ENCODE measurements at regions not wholly inside any gene's neighbourhood (a gene's known extent, or its start where the extent isn't known, plus 50 kb on each side); places are given as distances from the start of the nearest gene placed in this dataset.
A peak's percentile ranks its signal among the peaks of the same experiment; 100 is the strongest.

DNA sequence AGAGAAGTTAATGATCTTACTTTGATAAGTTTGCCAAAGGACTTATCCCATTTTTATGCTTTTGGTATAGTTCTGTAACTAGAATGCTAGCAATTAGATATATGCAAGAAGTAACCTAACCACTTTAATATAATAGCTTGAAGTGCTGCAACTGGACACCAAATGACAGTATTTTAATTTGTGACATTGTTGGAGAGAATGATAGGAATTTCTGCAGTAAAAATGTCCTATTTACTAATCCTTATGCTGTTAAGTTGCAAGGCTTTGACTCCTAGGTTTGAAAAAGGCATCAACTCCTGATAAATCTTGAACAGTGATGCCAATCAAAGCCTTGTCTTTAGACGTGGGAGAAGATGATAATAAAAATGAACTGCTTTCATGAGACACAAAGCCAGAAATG, 726.0 kb upstream of the GJE1 start:
- ATAC-seq (ENCODE audit: low FRiP score) (no peak), DNase-seq (ENCODE audit: low spot score) (no peak)
- TF ChIP-seq, protein P1, sequence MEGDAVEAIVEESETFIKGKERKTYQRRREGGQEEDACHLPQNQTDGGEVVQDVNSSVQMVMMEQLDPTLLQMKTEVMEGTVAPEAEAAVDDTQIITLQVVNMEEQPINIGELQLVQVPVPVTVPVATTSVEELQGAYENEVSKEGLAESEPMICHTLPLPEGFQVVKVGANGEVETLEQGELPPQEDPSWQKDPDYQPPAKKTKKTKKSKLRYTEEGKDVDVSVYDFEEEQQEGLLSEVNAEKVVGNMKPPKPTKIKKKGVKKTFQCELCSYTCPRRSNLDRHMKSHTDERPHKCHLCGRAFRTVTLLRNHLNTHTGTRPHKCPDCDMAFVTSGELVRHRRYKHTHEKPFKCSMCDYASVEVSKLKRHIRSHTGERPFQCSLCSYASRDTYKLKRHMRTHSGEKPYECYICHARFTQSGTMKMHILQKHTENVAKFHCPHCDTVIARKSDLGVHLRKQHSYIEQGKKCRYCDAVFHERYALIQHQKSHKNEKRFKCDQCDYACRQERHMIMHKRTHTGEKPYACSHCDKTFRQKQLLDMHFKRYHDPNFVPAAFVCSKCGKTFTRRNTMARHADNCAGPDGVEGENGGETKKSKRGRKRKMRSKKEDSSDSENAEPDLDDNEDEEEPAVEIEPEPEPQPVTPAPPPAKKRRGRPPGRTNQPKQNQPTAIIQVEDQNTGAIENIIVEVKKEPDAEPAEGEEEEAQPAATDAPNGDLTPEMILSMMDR (IDR thresholded peaks at IDR 0.05) = no peak

DNA sequence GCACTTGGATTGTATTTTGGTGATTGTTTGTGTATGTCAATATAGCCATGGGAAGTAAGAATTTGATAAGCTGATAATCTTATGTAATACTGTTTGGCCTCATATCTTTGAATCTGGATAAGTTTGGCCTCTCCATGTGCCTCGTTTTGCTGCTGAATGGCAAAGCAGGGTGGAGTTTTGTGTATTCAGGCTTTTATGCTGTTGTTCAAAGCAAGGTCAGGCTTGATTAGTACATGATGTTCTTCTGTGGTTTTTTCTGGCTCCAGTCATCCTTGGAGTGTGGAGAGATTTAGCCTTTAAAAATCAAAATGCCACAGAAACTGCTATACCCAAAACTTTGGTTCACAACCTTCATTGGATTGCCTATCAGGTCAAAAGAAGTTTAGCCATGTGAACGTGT, 728.9 kb upstream of the GJE1 start:
- no peak for DNase-seq (ENCODE audit: low spot score)
- TF ChIP-seq, protein P1 (IDR thresholded peaks at IDR 0.05) = no peak

DNA sequence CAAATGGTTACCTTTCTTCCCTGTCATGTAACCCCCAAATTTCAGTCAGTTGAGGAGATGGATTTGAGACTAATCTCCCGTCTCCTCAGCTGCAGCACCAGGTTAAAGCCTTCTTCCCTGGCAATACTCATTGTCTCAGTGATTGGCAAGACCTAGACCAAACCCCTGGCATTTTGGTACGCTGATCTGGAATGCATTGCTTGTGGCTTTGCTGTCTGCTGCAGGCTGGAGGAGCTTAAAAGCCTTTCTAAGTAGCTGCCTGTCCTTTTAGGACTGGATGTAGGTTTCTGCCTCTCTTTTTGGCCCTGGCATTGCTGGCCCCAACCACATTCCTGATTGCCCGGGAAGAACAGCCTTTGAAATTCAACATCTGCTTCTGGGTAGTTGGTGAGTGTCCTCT, 729.6 kb upstream of the GJE1 start:
- no peak for ATAC-seq (ENCODE audit: low FRiP score)
- DNase-seq (ENCODE audit: low spot score) = no peak
- TF ChIP-seq, protein P1 (IDR thresholded peaks at IDR 0.05) = no peak

More for the DNA sequence above, 728.9 kb upstream of the GJE1 start:
- ATAC-seq (ENCODE audit: low FRiP score) = no peak

DNA sequence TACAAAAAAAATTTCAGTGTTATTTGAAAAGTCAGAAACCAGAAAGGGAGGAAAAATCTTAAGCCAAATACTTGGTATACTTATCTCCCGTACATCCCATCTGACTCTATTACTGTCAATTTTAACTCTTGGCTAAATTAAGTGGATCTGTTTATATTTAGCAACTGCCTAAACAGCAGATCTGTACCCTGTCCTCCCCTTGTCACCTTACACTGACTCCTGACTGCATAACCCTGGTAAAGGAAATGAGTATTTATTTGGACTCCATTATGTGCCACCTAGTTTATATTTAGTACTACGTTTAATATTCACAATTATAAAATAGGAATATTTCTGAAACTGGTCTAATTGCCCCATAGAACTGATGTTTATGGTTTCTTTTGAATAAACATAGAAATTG, 730.2 kb upstream of the GJE1 start:
- DNase-seq (ENCODE audit: low spot score) (no peak), ATAC-seq (ENCODE audit: low FRiP score) (no peak)
- TF ChIP-seq, protein P1 (IDR thresholded peaks at IDR 0.05) = no peak

DNA sequence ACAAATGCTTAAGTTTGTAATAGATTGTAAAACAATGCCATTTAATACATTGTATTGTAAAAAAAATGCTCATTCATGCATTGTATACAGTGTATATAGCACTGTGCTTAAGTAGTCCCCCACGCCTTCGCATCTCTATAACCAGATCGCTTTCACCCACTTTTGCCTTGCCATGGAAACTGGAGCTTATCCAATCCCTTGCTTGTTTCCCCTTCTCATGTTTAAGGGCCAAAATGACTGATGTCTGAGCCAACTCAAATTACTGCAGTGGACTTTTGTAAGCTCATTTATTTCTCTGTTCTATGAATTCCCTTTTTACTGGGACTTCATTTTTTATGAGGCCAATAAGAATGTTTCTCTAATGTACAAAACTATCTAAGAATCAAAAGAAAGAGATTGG, 730.9 kb upstream of the GJE1 start:
- TF ChIP-seq, protein P1 (IDR thresholded peaks at IDR 0.05) = no peak
- no peak for ATAC-seq (ENCODE audit: low FRiP score)
- no peak for DNase-seq (ENCODE audit: low spot score)

DNA sequence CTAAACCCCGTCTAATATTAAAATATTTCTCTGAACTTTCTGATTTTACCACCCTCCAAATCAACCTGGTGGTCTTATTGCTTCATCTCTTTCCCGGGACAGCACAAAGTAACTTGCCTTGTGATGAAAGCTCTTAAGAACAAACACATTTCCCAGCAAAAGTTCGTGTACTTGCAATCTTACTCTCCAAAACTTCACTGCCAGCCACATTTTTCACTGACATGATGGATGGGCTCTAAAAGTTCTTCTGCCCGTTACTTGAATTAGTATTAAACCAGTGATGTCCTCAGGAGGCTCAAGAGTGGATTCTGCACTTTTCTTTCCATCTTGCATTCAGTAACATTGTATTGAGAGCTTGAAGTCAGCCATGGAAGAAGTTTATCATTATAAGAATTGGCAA, 731.6 kb upstream of the GJE1 start:
- TF ChIP-seq, protein P1 (IDR thresholded peaks at IDR 0.05) = no peak
- peak; percentile 90 for ATAC-seq (ENCODE audit: low FRiP score)
- DNase-seq (ENCODE audit: low spot score) = no peak

GRCh38 chr6:141398949-141399348, 733.8 kb upstream of the GJE1 start:
- ATAC-seq (ENCODE audit: low FRiP score) = no peak
- TF ChIP-seq, protein P1 (IDR thresholded peaks at IDR 0.05) = no peak
- DNase-seq (ENCODE audit: low spot score) = no peak
